A549 (cell line): ENCODE measurements at regions not wholly inside any gene's neighbourhood (a gene's known extent, or its start where the extent isn't known, plus 50 kb on each side); places are given as distances from the start of the nearest gene placed in this dataset.

Source experiments
- ATAC-seq, 2 experiments: fragments of 200-7000 bp in 1 of 2; fragments of >200 bp in 1 of 2; cut with Nextera tagmentation in 1 of 2; cut with Tn5 transposase in 1 of 2; 3 replicates each; pipeline versions ENCODE4 v1.8.0 to v1.9.1; 2018 to 2020; ENCODE audit warnings: mild to moderate bottlenecking in 1 of 2, moderate library complexity in 1 of 2
- CTCF ChIA-PET: fragments of 300-600 bp; sonication (Branson Sonifier 250); formaldehyde crosslinking; extraction: SDS; loops from one replicate; lab custom pipeline; 2021; ENCODE audit warnings: antibody characterized with exemption, inconsistent platforms; lab: Yijun Ruan, JAX
- POLR2A ChIA-PET: fragments of 350-600 bp; formaldehyde crosslinking; extraction: SDS; loops from one replicate; lab custom pipeline; 2021; ENCODE audit warnings: antibody characterized with exemption, inconsistent platforms; lab: Yijun Ruan, JAX
- DNase-seq, 2 experiments: peaks; one replicate each; pipeline versions ENCODE4 v3.0.0 to v3.0.0-alpha.2; 2011 to 2016; ENCODE audit warnings: low read depth in 1 of 2, low spot score in 1 of 2
- FAIRE-seq: peaks from 2 replicates; lab custom pipeline; 2011; peaks lifted over from hg19 to GRCh38; lab: Jason Lieb, UNC
- H3K27ac ChIP-seq, 2 experiments: fragments of >200 bp; sonication (Bioruptor Twin); formaldehyde crosslinking; 3 replicates each; pipeline ENCODE4 v1.5.1; 2016 to 2017
- H3K4me1 ChIP-seq: fragments of >200 bp; sonication (Bioruptor Twin); formaldehyde crosslinking; 3 replicates; pipeline ENCODE4 v1.6.1; 2016
- H3K4me2 ChIP-seq: fragments of >200 bp; sonication (Bioruptor Twin); formaldehyde crosslinking; 3 replicates; pipeline ENCODE4 v1.6.1; 2016
- H3K4me3 ChIP-seq: fragments of >200 bp; sonication (Bioruptor Twin); formaldehyde crosslinking; 3 replicates; pipeline ENCODE4 v1.5.1; 2016
- H3K9me3 ChIP-seq: fragments of >200 bp; sonication (Bioruptor Twin); formaldehyde crosslinking; 3 replicates; pipeline ENCODE4 v1.6.1; 2016
- BCL3 ChIP-seq: fragments of >200 bp; sonication (Bioruptor Twin); formaldehyde crosslinking; IDR thresholded peaks from 3 replicates; pipeline ENCODE4 v1.6.1; 2016
- CBX2 ChIP-seq: fragments of 200-600 bp; sonication (generic); IDR thresholded peaks from 2 replicates; pipeline ENCODE4 v1.6.1; 2016; ENCODE audit warnings: low read depth, mild to moderate bottlenecking, borderline replicate concordance
- EP300 ChIP-seq, 2 experiments: fragments of >200 bp; sonication (Bioruptor Twin); formaldehyde crosslinking; IDR thresholded peaks; 2 replicates in 1 of 2; 3 replicates in 1 of 2; pipeline ENCODE4 v1.6.1; 2016 to 2017
- ESRRA ChIP-seq: fragments of 150-350 bp; IDR thresholded peaks from 2 replicates; pipeline ENCODE4 v1.6.1; 2014; ENCODE audit warnings: mild to moderate bottlenecking, low read length, borderline replicate concordance
- FOSL2 ChIP-seq, 2 experiments: fragments of 450-650 bp in 1 of 2; fragments of >200 bp in 1 of 2; sonication (Bioruptor Twin) in 1 of 2; formaldehyde crosslinking; IDR thresholded peaks; 2 replicates each; pipeline versions ENCODE4 v1.5.0 to v1.6.1; 2016 to 2020; ENCODE audit warnings: mild to moderate bottlenecking in 1 of 2, moderate library complexity in 1 of 2
- KDM1A ChIP-seq: fragments of 200-600 bp; sonication (generic); IDR thresholded peaks from 2 replicates; pipeline ENCODE4 v1.6.1; 2016; ENCODE audit warnings: low read depth, mild to moderate bottlenecking
- MAFK ChIP-seq: fragments of 450-650 bp; IDR thresholded peaks from 2 replicates; pipeline ENCODE4 v1.6.1; 2014; ENCODE audit not compliant: partially characterized antibody
- NPAS2 ChIP-seq: fragments of 250-450 bp; sonication (Bioruptor Pico); IDR thresholded peaks from 2 replicates; pipeline ENCODE4 v1.8.0; 2022; ENCODE audit warnings: mild to moderate bottlenecking, moderate library complexity, borderline replicate concordance
- RCOR1 ChIP-seq: fragments of 150-350 bp; IDR thresholded peaks from 2 replicates; pipeline ENCODE4 v1.6.1; 2014; ENCODE audit warnings: antibody characterized with exemption, low read length, low read depth
- RFX5 ChIP-seq: fragments of 450-650 bp; IDR thresholded peaks from 2 replicates; pipeline ENCODE4 v1.7.1; 2014; ENCODE audit warnings: antibody characterized with exemption, mild to moderate bottlenecking, moderate library complexity
- TFCP2L1 ChIP-seq: fragments of 250-450 bp; sonication (Bioruptor Pico); IDR thresholded peaks from 2 replicates; pipeline ENCODE4 v1.5.0; 2021; ENCODE audit warnings: mild to moderate bottlenecking
- ZC3H11A ChIP-seq: fragments of 450-650 bp; IDR thresholded peaks from 2 replicates; pipeline ENCODE4 v1.6.1; 2014; ENCODE audit warnings: antibody characterized with exemption, mild to moderate bottlenecking
- ZNF302 ChIP-seq: fragments of 250-450 bp; sonication (Bioruptor Pico); IDR thresholded peaks from 2 replicates; pipeline ENCODE4 v1.9.0; 2021; ENCODE audit warnings: inconsistent platforms, mild to moderate bottlenecking, moderate library complexity
- whole genome bisulfite sequencing: methylation state at CpG from one replicate; pipeline ENCODE4 v1.1.6; 2017; ENCODE audit errors: missing lambda C conversion rate; 5-methylcytosine and 5-hydroxymethylcytosine counted together
- TF ChIP-seq, protein P1 (sequence below): fragments of 250-450 bp; sonication (Bioruptor Pico); IDR thresholded peaks from 2 replicates; pipeline ENCODE4 v1.5.0; 2021; ENCODE audit warnings: mild to moderate bottlenecking, moderate library complexity, borderline replicate concordance
- TF ChIP-seq, protein P2 (sequence below): IDR thresholded peaks from 2 replicates; pipeline ENCODE4 v1.6.1; 2012

- TF ChIP-seq FOSL2 (IDR thresholded peaks at IDR 0.05) (peak; percentile 82), FOSL2 (CRISPR knock-in tag; IDR thresholded peaks at IDR 0.05) (peak; percentile 97), MAFK (peak; percentile 56), ZNF302 (no peak), EP300 (IDR thresholded peaks at IDR 0.05) (peak in 1 of 2 experiments; percentile 16; a peak in 1 of 5 replicates), KDM1A (no peak)
Measured at GRCh38 chr5:124628721-124629596, 117.5 kb downstream of the ZNF608 start (continued).

- no peak for FAIRE-seq
- ATAC-seq: 0 out of 6 replicates have a peak, but pooled peaks of 1 of the 2 experiments have one; percentile 2
- DNase-seq: no peak
- Histone ChIP-seq H3K4me3 (no peak overlapping the region), H3K4me1 (peaks cover 20% of the 10 kb centered on the region), H3K27ac (peak overlapping the region; percentile 82 to 90; a peak in 5 of 6 replicates), H3K4me2 (peak overlapping the region; percentile 63), H3K9me3 (no peaks in the 10 kb centered on the region)
- TF ChIP-seq ESRRA: no peak
- no peak for TF ChIP-seq ZNF302
- no peak for TF ChIP-seq ZC3H11A
- TF ChIP-seq CBX2: no peak
- no peak for TF ChIP-seq BCL3
- no peak for TF ChIP-seq RCOR1
- TF ChIP-seq NPAS2 (CRISPR knock-in tag): no peak
- TF ChIP-seq, protein P1, sequence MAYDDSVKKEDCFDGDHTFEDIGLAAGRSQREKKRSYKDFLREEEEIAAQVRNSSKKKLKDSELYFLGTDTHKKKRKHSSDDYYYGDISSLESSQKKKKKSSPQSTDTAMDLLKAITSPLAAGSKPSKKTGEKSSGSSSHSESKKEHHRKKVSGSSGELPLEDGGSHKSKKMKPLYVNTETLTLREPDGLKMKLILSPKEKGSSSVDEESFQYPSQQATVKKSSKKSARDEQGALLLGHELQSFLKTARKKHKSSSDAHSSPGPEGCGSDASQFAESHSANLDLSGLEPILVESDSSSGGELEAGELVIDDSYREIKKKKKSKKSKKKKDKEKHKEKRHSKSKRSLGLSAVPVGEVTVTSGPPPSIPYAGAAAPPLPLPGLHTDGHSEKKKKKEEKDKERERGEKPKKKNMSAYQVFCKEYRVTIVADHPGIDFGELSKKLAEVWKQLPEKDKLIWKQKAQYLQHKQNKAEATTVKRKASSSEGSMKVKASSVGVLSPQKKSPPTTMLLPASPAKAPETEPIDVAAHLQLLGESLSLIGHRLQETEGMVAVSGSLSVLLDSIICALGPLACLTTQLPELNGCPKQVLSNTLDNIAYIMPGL (CRISPR knock-in tag): no peak
- 92% methylated on average over 17 of the region's 17 CpGs for WGBS
- POLR2A ChIA-PET: interaction anchor here (0.6 to 0.9 kb wide), 2 partner anchors 29 to 34 kb away, joined by 3 to 4 read pairs; no protein-coding TSS in a partner anchor
- CTCF ChIA-PET: no interaction called here
Measured at GRCh38 chr5:124627815-124628595, 118.4 kb downstream of the ZNF608 start.

GRCh38 chr5:124626053-124626452, 120.4 kb downstream of the ZNF608 start:
- WGBS: 74% methylated on average over 2 of the region's 2 CpGs

More at GRCh38 chr5:124626053-124626452, 120.4 kb downstream of the ZNF608 start:
- no peak for TF ChIP-seq ZC3H11A
- TF ChIP-seq RFX5: no peak
- no peak for TF ChIP-seq TFCP2L1 (CRISPR knock-in tag)
- TF ChIP-seq, protein P2, sequence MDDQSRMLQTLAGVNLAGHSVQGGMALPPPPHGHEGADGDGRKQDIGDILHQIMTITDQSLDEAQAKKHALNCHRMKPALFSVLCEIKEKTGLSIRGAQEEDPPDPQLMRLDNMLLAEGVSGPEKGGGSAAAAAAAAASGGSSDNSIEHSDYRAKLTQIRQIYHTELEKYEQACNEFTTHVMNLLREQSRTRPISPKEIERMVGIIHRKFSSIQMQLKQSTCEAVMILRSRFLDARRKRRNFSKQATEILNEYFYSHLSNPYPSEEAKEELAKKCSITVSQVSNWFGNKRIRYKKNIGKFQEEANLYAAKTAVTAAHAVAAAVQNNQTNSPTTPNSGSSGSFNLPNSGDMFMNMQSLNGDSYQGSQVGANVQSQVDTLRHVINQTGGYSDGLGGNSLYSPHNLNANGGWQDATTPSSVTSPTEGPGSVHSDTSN: no peak
- ATAC-seq (no peak), FAIRE-seq (no peak), DNase-seq (no peak)
- no peak overlapping the region for H3K4me2 ChIP-seq
- ChIA-PET CTCF (no interaction called here), POLR2A (no interaction called here)
- no peak overlapping the region; a peak in 1 of 6 replicates for H3K27ac ChIP-seq
- H3K9me3 ChIP-seq: no peaks in the 10 kb centered on the region
- H3K4me3 ChIP-seq: no peak overlapping the region
- peaks cover 20% of the 10 kb centered on the region for H3K4me1 ChIP-seq
